ENCODE measurements at regions not wholly inside any gene's neighbourhood (a gene's known extent, or its start where the extent isn't known, plus 50 kb on each side); places are given as distances from the start of the nearest gene placed in this dataset.

- TF ChIP-seq EZH2 (IDR thresholded peaks at IDR 0.05; ENCODE audit: low read depth) (no peak), CTCF (conservative IDR thresholded peaks at IDR 0.05) (no peak)
These were observed 124.9 kb upstream of the BTG1 start for GRCh38 chr12:92270521-92270920.
